Stimulated activated CD4-positive, alpha-beta T cell treated with anti-CD3 and anti-CD28 coated beads, Interleukin-1b, Interleukin-23, amount 100 ng/mL, for 1 hour (primary cell): ENCODE measurements at regions not wholly inside any gene's neighbourhood (a gene's known extent, or its start where the extent isn't known, plus 50 kb on each side); places are given as distances from the start of the nearest gene placed in this dataset.
"Not testable (repeated sequence)": the region's sequence is repeated elsewhere in the genome, so short reads cannot be mapped to it uniquely, and the experiment has no call there.

Experiments
- DNase-seq, 2 donors: peaks; one replicate each; pipeline ENCODE4 v3.0.0-alpha.2; 2020; ENCODE audit warnings: low read depth in 2 of 2

DNA sequence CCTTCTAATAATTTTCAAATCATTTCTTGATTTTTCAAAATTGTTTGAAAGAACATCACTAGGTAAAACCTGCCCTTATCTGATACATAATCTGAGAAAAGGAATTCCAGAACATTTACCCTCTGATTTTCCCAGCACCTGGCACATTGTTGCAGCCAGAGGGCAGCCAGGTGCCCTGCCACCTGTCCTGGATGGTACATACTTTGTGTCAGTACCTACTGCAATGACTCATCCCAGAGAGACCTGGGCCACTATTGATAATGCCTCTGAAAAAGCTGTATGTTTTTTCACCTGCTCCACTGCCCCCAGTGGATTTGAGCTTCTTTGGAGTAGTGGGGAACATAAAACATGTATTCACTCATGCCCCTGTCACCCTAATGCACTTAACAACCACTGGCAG is 648.9 kb upstream of the GBE1 start:
- no peak for DNase-seq

DNA sequence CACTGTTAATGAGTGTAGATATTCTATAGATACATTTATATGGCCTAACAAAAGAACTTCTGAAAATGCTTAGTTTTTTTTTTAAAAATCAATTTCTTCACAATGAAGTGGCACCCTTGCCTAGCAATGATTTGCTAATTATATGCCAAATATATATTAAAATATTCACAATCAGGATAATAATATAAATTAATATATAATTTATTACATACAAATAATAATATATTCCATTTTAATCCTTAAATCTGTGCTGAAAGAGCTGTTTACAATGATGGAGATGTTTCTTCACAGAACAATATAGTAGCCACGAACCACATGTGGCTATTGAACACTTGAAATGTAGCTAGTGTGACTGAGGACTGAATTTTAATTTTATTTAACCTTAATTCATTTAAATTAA is 648.4 kb upstream of the GBE1 start:
- DNase-seq, result no peak

DNA sequence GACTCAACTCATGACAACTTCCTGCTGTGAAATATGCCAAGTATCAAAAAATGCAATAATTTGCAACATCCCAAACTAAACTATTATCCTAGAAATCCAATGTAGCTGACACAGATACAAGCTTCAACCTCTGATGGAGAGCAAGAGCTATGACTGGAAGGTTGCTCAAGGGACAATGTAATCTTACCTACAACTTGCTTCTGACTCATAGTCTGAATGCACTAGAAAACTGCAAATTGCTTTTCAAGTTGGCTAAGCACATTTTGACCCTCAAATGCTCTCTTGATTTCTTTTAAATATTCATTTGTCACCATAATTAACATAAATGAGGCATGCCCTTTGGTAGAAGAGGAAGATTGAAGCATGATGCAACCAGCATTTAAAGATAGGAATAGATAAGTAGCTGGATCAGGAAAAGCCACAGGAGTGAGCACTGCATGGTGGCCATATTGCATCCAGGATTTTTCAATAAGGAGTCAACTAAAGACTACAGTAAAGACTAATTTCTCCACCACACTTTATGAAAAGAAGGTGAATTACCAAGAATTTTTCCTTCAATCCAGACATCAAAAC is 630.8 kb upstream of the GBE1 start:
- no peak for DNase-seq

DNA sequence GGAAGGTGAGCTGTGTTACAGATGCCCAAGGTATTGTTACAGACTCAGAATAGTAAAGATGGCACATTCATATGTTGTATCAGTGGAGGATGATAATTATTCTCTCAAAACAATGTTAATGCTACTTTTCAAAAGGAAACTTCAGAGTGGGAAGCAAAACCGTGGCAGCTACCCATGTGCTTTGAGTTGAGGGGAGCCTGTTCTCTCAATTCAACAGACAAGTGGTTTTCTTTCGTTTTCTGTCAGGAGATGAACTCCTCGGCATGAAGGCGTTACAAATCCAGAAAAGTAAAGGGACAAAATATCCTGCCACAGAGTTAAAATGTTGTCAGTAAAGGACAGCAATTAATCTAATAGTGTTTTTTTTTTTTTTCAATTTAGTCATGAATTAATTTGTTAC is 629.4 kb upstream of the GBE1 start:
- no peak for DNase-seq

GRCh38 chr3:82386647-82387046 is 625.2 kb upstream of the GBE1 start:
- no peak for DNase-seq

GRCh38 chr3:82384181-82384580 is 622.7 kb upstream of the GBE1 start:
- DNase-seq, result no peak

- DNase-seq, result no peak
Observed at GRCh38 chr3:82382831-82383230, 621.4 kb upstream of the GBE1 start.

DNA sequence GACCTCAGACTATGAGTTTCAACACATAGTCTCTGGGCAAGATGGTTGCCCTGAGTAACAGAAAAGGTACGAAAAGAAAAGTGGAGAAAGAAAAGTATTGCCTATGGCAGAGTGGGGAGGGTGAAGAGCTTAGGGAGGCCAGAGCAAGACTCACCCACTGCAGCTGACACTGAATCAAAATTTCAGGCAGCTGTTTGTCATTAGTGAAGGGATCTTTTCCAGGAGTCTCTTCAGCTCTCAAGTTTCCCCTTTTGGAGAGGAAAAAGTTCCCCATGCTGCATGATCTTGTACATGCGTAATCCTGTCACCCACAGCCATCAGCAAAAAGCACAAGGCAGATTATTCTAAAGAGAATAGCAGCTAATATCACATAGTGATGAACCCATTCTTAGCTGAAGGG is 616.9 kb upstream of the GBE1 start:
- no peak for DNase-seq

DNA sequence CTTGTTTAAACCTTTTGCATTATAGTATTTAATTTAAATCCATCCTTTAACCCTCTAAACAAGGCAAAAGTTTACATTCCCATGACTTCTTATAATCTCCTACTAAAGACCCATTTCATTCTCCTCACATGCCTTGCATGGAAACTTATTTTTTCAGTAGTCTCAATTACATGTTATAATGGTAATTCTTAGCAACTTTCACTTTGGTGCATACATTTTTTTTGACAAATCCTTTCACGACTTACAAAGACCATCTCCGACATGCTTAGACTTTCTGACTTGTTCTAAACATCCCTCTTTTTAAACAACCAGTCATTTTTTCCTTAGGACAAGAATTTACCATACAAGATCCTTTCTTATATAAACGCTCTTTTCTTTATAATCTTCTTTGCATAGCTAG is 615.4 kb upstream of the GBE1 start:
- no peak for DNase-seq

DNA sequence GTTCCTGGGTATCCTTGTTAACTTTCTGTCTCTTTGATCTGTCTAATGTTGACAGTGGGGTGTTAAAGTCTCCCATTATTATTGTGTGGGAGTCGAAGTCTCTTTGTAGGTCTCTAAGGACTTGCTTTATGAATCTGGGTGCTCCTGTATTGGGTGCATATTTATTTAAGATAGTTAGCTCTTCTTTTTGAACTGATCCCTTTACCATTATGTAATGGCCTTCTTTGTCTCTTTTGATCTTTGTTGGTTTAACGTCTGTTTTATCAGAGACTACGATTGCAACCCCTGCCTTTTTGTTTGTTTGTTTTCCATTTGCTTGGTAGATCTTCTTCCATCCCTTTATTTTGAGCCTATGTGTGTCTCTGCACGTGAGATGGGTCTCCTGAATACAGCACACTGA is 612.4 kb upstream of the GBE1 start:
- DNase-seq, result not testable (repeated sequence)

- no peak for DNase-seq
Observed at GRCh38 chr3:82364827-82365226, 603.4 kb upstream of the GBE1 start.

DNA sequence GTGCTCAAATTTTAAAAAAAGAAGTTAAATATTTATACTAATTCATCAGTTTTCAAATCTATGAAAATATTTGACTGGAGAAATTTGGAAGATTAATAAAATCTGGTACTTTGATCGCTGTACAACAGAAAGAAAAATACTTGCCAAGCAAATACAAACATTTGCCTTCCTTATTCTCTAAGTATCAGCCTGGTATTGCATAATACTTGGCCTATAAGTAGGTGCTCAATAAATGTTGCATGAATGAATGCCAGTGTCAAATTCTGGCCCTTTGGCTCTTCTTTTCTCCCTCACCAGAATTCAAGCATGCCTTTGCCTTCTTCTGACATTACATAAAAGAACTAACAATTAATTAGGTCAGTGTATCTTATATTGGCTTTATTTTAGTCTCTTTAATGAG is 601.7 kb upstream of the GBE1 start:
- no peak for DNase-seq

GRCh38 chr3:82355228-82355627 is 593.8 kb upstream of the GBE1 start:
- DNase-seq, result no peak

DNA sequence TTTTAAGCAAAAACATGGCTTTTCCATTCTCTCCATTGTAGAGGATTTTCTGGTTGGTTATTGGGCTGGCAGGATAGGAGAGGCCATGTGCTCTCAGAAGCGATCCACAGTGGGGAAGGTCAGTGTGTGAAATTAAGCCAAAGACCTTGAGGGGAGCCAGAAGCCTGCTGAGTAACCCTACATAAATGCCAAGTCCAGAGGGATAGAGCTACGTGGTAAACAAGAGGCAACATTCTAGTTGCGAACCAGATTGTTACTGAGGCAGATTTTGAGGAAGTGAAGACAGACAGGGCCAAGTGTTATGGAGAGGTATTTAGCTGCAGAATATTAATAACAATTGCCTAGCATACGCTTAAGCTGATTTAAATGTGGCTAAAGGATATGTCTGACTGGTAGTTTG is 592.8 kb upstream of the GBE1 start:
- no peak for DNase-seq

DNA sequence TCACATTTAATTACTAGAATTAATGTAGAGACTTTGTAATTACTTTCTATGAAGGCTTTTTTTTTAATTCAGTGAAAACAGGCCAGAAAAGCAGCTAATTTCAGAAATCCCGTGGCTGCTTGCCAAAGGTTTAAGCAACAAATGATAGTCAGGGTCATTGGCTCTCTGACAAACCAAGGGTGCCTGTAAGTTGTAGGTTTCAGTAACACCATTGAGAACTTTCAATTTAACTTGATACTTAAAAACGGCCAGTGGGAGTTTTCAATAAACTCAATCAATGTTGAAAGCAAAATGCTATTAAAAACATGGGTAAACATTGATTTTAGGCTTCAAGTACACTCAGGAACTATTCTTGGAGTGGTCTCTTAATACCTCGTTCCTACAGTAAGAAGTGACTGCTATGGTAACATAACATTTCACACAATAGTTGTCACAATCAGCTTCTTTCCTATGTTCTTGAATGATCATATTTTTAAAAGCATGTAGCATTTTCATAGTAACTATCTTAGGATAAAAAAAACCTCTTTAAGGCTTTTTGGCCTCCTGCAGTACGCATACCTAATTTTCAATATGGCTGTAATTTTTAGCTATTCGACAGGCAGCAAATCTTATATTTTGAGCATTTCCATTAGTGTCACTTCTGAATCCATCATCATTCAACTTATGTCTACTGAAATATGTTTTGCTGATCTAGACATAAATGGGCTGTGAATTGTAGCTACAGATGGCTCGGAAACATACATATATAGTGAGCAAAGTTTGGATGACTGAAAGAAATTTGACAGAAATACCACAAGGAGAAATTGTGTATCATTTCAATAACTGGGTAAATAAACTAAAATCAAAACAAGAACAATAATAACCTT is 592.1 kb upstream of the GBE1 start:
- DNase-seq, result no peak

- DNase-seq, result no peak
Observed at GRCh38 chr3:82347585-82347984, 586.1 kb upstream of the GBE1 start.

DNA sequence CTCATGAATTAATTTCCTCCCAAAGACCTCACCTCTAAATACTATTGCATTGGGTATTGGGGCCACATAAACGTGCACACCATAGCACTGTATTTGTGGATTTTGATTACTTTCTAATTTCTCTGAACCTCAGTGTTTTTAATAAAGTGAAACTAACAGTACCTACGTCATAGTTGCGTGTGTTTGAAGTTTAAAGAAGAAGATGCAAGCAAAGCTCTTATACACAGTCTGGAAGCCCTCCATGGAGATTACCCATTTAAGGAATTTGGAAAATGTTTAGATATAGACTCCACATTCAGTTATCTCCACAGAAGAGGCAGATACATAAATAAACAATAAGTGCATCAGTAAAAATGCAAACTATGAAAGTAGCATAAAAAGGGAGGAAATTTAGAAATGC is 581.1 kb upstream of the GBE1 start:
- no peak for DNase-seq

DNA sequence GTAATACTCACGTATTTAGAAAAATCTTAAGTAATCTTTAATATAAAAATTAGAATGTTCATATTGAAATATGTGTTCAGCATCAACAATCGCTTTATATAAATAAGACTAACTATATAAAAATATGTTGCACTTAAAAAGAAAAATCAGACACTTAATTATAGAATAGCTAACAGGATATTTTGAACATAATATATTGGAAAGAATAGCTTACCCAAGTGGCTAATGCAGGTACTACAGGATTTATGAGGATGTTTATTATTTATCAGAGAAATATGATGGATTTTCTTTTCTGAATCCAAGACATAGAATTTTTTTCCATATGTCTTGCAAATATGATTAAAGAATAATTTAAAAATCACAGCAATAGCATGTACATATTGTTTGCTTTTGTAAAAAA is 567.9 kb upstream of the GBE1 start:
- DNase-seq, result no peak

DNA sequence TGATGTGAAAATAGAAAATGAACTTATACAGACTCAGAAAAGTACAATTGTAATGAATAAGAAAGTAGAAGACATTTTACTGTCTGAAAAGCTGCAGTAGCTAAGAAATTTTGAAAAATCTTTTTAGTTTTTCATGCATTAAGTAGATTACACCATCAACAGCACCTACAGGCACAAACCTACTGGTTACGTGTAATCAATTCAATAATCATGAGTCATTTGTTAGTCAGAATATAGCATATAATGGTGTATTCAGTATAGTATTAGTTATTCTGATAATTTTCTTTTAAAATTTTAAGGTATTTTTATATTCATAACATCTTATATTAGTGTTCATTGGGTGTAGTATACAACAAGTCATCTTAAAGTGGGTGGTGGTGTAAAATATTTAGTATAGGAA is 550.5 kb upstream of the GBE1 start:
- DNase-seq, result no peak

- no peak for DNase-seq
Observed at GRCh38 chr3:82308755-82309154, 547.3 kb upstream of the GBE1 start.

DNA sequence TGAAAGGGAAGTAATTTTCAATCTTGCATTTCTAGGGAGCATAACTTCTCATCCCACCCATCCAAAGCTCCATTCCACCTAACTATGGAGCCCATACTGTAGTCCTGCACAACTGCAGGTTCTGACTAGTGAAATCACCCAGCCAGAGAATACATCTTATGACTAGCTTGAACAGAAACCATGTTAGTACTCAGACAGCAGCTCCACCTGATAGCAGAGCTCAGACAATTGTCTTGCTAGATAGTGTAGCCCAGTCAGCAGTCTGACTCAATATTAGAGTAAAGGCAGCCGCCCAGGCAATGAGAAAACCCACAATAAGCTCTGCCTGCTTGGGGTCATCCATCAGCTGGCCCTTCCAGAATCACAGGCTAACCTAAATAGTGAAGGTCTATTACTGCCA is 544.7 kb upstream of the GBE1 start:
- no peak for DNase-seq

GRCh38 chr3:82294609-82295008 is 533.2 kb upstream of the GBE1 start:
- DNase-seq, result no peak

GRCh38 chr3:82293867-82294266 is 532.4 kb upstream of the GBE1 start:
- DNase-seq, result no peak

- DNase-seq, result no peak
Observed at GRCh38 chr3:82293435-82293834, 532.0 kb upstream of the GBE1 start.
